H1 (cell line): ENCODE measurements at regions not wholly inside any gene's neighbourhood (a gene's known extent, or its start where the extent isn't known, plus 50 kb on each side); places are given as distances from the start of the nearest gene placed in this dataset.

Source experiments
- CTCF ChIA-PET: fragments of 300-600 bp; sonication (Branson Sonifier 250); formaldehyde crosslinking; loops from one replicate; lab custom pipeline; 2021; ENCODE audit not compliant: partially characterized antibody; lab: Charles Lee
- POLR2A ChIA-PET: fragments of 300-600 bp; sonication (Branson Sonifier 250); formaldehyde crosslinking; loops from one replicate; lab custom pipeline; 2021; ENCODE audit warnings: inconsistent platforms; ENCODE audit not compliant: partially characterized antibody; lab: Charles Lee
- DNase-seq, 2 experiments: peaks; one replicate each; pipeline versions ENCODE4 v3.0.0 to v3.0.0-alpha.2; 2010 to 2022; ENCODE audit warnings: low spot score in 2 of 2, low read depth in 1 of 2, mixed read lengths in 1 of 2
- FAIRE-seq: peaks from 2 replicates; lab custom pipeline; 2011; peaks lifted over from hg19 to GRCh38; lab: Jason Lieb, UNC
- H2AFZ ChIP-seq: 2 replicates; pipeline ENCODE4 v1.8.1; 2012; ENCODE audit warnings: low read length, inconsistent platforms
- H2AK5ac ChIP-seq: 2 replicates; pipeline ENCODE4 v1.6.1; 2013; ENCODE audit warnings: low read depth, low read length
- H2BK120ac ChIP-seq: replicated peaks from 2 replicates; pipeline ENCODE3; 2013; ENCODE audit warnings: low read depth, low read length, inconsistent platforms
- H2BK12ac ChIP-seq: 2 replicates; pipeline ENCODE4 v1.6.1; 2013; ENCODE audit warnings: low read depth, low read length
- H2BK15ac ChIP-seq: 2 replicates; pipeline ENCODE4 v1.6.1; 2013; ENCODE audit warnings: low read length
- H2BK20ac ChIP-seq: 2 replicates; pipeline ENCODE4 v1.6.1; 2013; ENCODE audit warnings: low read length
- H2BK5ac ChIP-seq: 2 replicates; pipeline ENCODE4 v1.6.1; 2013; ENCODE audit warnings: low read depth, low read length
- H3K14ac ChIP-seq: 2 replicates; pipeline ENCODE4 v1.6.1; 2013; ENCODE audit warnings: inconsistent platforms; ENCODE audit not compliant: insufficient read length
- H3K18ac ChIP-seq: 2 replicates; pipeline ENCODE4 v1.6.1; 2013; ENCODE audit warnings: low read length; ENCODE audit errors: extremely low read depth
- H3K23ac ChIP-seq: 2 replicates; pipeline ENCODE4 v1.6.1; 2013; ENCODE audit warnings: inconsistent platforms; ENCODE audit not compliant: insufficient read length
- H3K23me2 ChIP-seq: 2 replicates; pipeline ENCODE4 v1.6.1; 2013; ENCODE audit warnings: low read depth, low read length
- H3K27ac ChIP-seq: 2 replicates; pipeline ENCODE4 v1.6.1; 2011; ENCODE audit warnings: low read depth, low read length, inconsistent platforms
- H3K27me3 ChIP-seq, 4 experiments: replicated peaks in 1 of 4; 1 replicate in 1 of 4; 2 replicates in 3 of 4; pipeline versions ENCODE4 v1.6.1 to v1.8.1; 2011 to 2013; ENCODE audit warnings: low read length in 3 of 4, mild to moderate bottlenecking in 3 of 4, inconsistent platforms in 2 of 4, mixed read lengths in 2 of 4, moderate library complexity in 1 of 4; ENCODE audit not compliant: control insufficient read depth in 3 of 4, insufficient read depth in 3 of 4; ENCODE audit errors: extremely low read depth in 1 of 4
- H3K36me3 ChIP-seq, 4 experiments: 2 replicates each; pipeline versions ENCODE4 v1.6.1 to v1.8.1; 2011 to 2013; ENCODE audit warnings: mild to moderate bottlenecking in 4 of 4, low read length in 3 of 4, moderate library complexity in 2 of 4, control low read depth in 1 of 4, inconsistent platforms in 1 of 4; ENCODE audit not compliant: insufficient read depth in 4 of 4, control insufficient read depth in 2 of 4
- H3K4ac ChIP-seq: replicated peaks from 2 replicates; pipeline ENCODE3; 2013; ENCODE audit warnings: low read length, low read depth, mixed read lengths, inconsistent platforms; ENCODE audit not compliant: insufficient read length
- H3K4me1 ChIP-seq, 4 experiments: replicated peaks in 1 of 4; 1 replicate in 1 of 4; 2 replicates in 3 of 4; pipeline versions ENCODE4 v1.6.1 to v1.8.1; 2011 to 2013; ENCODE audit warnings: low read length in 3 of 4, inconsistent platforms in 2 of 4, mixed read lengths in 1 of 4; ENCODE audit not compliant: insufficient read depth in 4 of 4, control insufficient read depth in 3 of 4
- H3K4me2 ChIP-seq, 2 experiments: 2 replicates each; pipeline versions ENCODE4 v1.6.1 to v1.8.1; 2011 to 2013; ENCODE audit warnings: low read depth in 2 of 2, low read length in 2 of 2, control low read depth in 1 of 2, inconsistent platforms in 1 of 2, mild to moderate bottlenecking in 1 of 2; ENCODE audit not compliant: insufficient read depth in 1 of 2
- H3K4me3 ChIP-seq, 4 experiments: fragments of 200-600, 300-600 bp in 1 of 4; sonication (generic), shearing (Covaris generic), sonication (Bioruptor Twin) in 1 of 4; 2 replicates each; pipeline versions ENCODE4 v1.5.1 to v1.8.1; 2011 to 2016; ENCODE audit warnings: low read length in 4 of 4, low read depth in 3 of 4, control low read depth in 2 of 4, inconsistent platforms in 2 of 4, mild to moderate bottlenecking in 2 of 4, mixed read lengths in 1 of 4, moderate library complexity in 1 of 4; ENCODE audit not compliant: insufficient read depth in 2 of 4; ENCODE audit errors: extremely low read depth in 1 of 4
- H3K56ac ChIP-seq: replicated peaks from 2 replicates; pipeline ENCODE3; 2013; ENCODE audit warnings: low read depth, mild to moderate bottlenecking, mixed read lengths, low read length, inconsistent platforms; ENCODE audit not compliant: insufficient read length
- H3K79me1 ChIP-seq: 2 replicates; pipeline ENCODE4 v1.6.1; 2013; ENCODE audit warnings: low read depth, low read length, control low read depth
- H3K79me2 ChIP-seq, 2 experiments: 2 replicates each; pipeline versions ENCODE4 v1.6.1 to v1.8.1; 2012 to 2013; ENCODE audit warnings: low read length in 2 of 2, mild to moderate bottlenecking in 2 of 2, inconsistent platforms in 1 of 2; ENCODE audit not compliant: insufficient read depth in 2 of 2, control insufficient read depth in 1 of 2
- H3K9ac ChIP-seq, 4 experiments: replicated peaks in 1 of 4; 1 replicate in 1 of 4; 2 replicates in 3 of 4; pipeline versions ENCODE4 v1.6.1 to v1.8.1; 2011 to 2013; ENCODE audit warnings: low read depth in 3 of 4, low read length in 3 of 4, control low read depth in 2 of 4, mild to moderate bottlenecking in 2 of 4, moderate library complexity in 2 of 4, inconsistent platforms in 1 of 4; ENCODE audit errors: extremely low read depth in 1 of 4
- H3K9me3 ChIP-seq, 2 experiments: 2 replicates each; pipeline versions ENCODE4 v1.6.1 to v1.8.1; 2012 to 2013; ENCODE audit warnings: mild to moderate bottlenecking in 2 of 2, moderate library complexity in 2 of 2, control low read depth in 1 of 2, inconsistent platforms in 1 of 2, low read depth in 1 of 2, low read length in 1 of 2, mixed read lengths in 1 of 2; ENCODE audit not compliant: insufficient read depth in 2 of 2
- H4K20me1 ChIP-seq, 2 experiments: replicated peaks in 1 of 2; 2 replicates each; pipeline versions ENCODE3 to v1.8.1; 2011 to 2013; ENCODE audit warnings: inconsistent platforms in 2 of 2, low read length in 2 of 2, mild to moderate bottlenecking in 1 of 2; ENCODE audit not compliant: insufficient read depth in 2 of 2, control insufficient read depth in 1 of 2
- H4K5ac ChIP-seq: 2 replicates; pipeline ENCODE4 v1.6.1; 2013; ENCODE audit warnings: low read length, low read depth, mixed read lengths, inconsistent platforms; ENCODE audit not compliant: insufficient read length
- H4K8ac ChIP-seq: 2 replicates; pipeline ENCODE4 v1.8.0; 2013; ENCODE audit warnings: mild to moderate bottlenecking, moderate library complexity, low read length, inconsistent platforms; ENCODE audit not compliant: insufficient read depth; ENCODE audit errors: extremely low read depth
- H4K91ac ChIP-seq: replicated peaks from 2 replicates; pipeline ENCODE3; 2013; ENCODE audit warnings: low read length, mixed read lengths, inconsistent platforms; ENCODE audit not compliant: insufficient read length
- CHD2 ChIP-seq: IDR thresholded peaks from 2 replicates; pipeline ENCODE4 v1.6.1; 2012; ENCODE audit warnings: low read length, improper control_type of control experiment
- KDM5A ChIP-seq: fragments of 200-600 bp; IDR thresholded peaks from 2 replicates; pipeline ENCODE4 v1.7.1; 2012; ENCODE audit warnings: mild to moderate bottlenecking, low read length, inconsistent platforms, mixed read lengths
- TEAD4 ChIP-seq: IDR thresholded peaks from 2 replicates; pipeline ENCODE4 v1.6.1; 2012; ENCODE audit warnings: low read depth, low read length, inconsistent platforms, mixed read lengths
- WGBS, 2 experiments: shearing (Covaris generic) in 1 of 2; methylation state at CpG; one replicate each; pipeline versions ENCODE4 v1.1.6 to v1.1.7; 2013 to 2015; ENCODE audit warnings: low lambda C conversion rate in 2 of 2, mixed read lengths in 2 of 2, inconsistent platforms in 1 of 2, low coverage in 1 of 2, missing lambda C conversion rate in 1 of 2; ENCODE audit not compliant: insufficient replicate concordance in 2 of 2, insufficient coverage in 1 of 2, insufficient read length in 1 of 2; ENCODE audit errors: extremely low coverage in 1 of 2, missing lambda C conversion rate in 1 of 2; 5-methylcytosine and 5-hydroxymethylcytosine counted together

DNA sequence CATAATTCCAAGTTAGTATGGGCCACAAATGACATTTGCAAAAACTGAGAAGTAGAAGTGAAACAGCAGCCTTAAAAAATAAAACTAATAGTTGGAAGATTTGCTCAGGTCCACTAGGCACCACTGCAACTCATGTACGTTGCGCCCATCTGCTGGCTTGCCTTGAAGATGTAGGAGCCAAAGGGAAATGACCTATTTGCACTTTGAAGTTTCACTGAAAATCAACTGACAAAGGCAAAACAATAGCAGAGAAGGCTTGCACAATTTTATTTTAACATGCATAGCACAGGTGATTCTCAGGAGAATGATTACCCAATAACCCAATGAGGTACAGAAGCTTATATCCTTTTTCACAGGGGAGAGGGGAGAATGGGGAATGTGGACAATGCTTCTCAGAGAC is 170.1 kb upstream of the USP25 start:
- Histone ChIP-seq H3K27me3 (no peaks in the 10 kb centered on the region), H3K23me2 (no peaks in the 10 kb centered on the region), H2AK5ac (no peak overlapping the region), H3K4me2 (no peak overlapping the region; a peak in 1 of 4 replicates), H4K8ac (no peak overlapping the region), H3K9me3 (peaks cover 0 to 3% of the 10 kb centered on the region in 2 experiments; a peak in 1 of 4 replicates), H3K27ac (no peak overlapping the region), H2BK20ac (no peak overlapping the region), H3K4me3 (no peak overlapping the region), H2BK12ac (no peak overlapping the region), H4K91ac (no peak overlapping the region), H3K18ac (no peak overlapping the region), H3K79me2 (no peaks in the 10 kb centered on the region), H3K36me3 (no peaks in the 10 kb centered on the region), H2BK5ac (no peak overlapping the region), H3K4ac (no peak overlapping the region), H3K4me1 (peaks cover 0 to 4% (median 0%) of the 10 kb centered on the region in 4 experiments; a peak in 1 of 7 replicates), H4K20me1 (no peaks in the 10 kb centered on the region), H3K56ac (no peak overlapping the region), H3K23ac (no peak overlapping the region), H3K9ac (no peak overlapping the region), H3K14ac (no peak overlapping the region), H3K79me1 (no peaks in the 10 kb centered on the region), H2AFZ (no peak overlapping the region), H2BK120ac (no peak overlapping the region), H2BK15ac (no peak overlapping the region), H4K5ac (no peak overlapping the region)
- TF ChIP-seq KDM5A = no peak
- no peak for TF ChIP-seq CHD2
- no peak for TF ChIP-seq TEAD4
- FAIRE-seq = no peak
- ChIA-PET CTCF (no interaction called here), POLR2A (no interaction called here)
- no peak for DNase-seq
- 94% methylated on average over 2 of the region's 2 CpGs; no CpG with 5 or more reads in 1 of the 2 experiments for WGBS, 2 experiments
